Lower leg skin (tissue), 4 donors: ENCODE measurements at regions not wholly inside any gene's neighbourhood (a gene's known extent, or its start where the extent isn't known, plus 50 kb on each side); places are given as distances from the start of the nearest gene placed in this dataset.

Source experiments
- DNase-seq, 2 donors: peaks; one replicate each; pipeline ENCODE4 v3.0.0-alpha.2; 2019; ENCODE audit warnings: low spot score in 2 of 2
- H3K4me3 ChIP-seq: fragments of 200-600 bp; sonication (generic); 2 replicates; pipeline ENCODE4 v1.5.1; 2017; ENCODE audit warnings: mild to moderate bottlenecking, low read depth; ENCODE audit not compliant: poor library complexity, severe bottlenecking
- POLR2A ChIP-seq, 2 donors: fragments of 450-650 bp; IDR thresholded peaks; one replicate each; pipeline ENCODE4 v1.6.1; 2016 to 2017; ENCODE audit warnings: antibody characterized with exemption in 2 of 2, mild to moderate bottlenecking in 1 of 2, moderate library complexity in 1 of 2
- WGBS, 2 donors: methylation state at CpG; one replicate each; pipeline ENCODE4 v1.1.5; 2018; 5-methylcytosine and 5-hydroxymethylcytosine counted together
- intact Hi-C: fragments of 100-400 bp; cut with DNase I; formaldehyde crosslinking; loops from one replicate; pipeline ENCODE4 v1.15.0; 2023; ENCODE audit warnings: low total_unique reads
- TF ChIP-seq, protein P1 (sequence below), 3 donors: fragments of 450-650 bp; IDR thresholded peaks; one replicate each; pipeline ENCODE4 v1.5.1; 2016; ENCODE audit warnings: antibody characterized with exemption in 3 of 3, mild to moderate bottlenecking in 3 of 3, moderate library complexity in 2 of 3

DNA sequence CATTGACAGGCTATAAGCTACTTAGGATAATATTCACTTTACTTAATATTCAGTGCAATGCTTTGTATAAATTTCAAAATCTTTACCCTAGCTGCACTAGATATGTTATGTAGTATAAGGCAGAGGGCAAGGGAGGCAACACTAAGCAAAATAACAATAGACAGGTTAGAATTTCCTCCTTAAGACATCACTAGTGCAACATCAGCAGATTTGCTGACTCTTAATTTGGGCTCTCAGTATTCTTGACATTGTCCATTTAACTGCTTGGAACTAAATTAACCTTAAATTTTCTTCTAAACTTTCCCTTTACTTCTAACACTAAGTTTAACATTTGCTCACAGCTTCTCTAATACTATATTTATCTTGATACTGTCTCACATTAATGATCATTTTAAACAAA, 273.9 kb downstream of the DIO2 start:
- TF ChIP-seq, protein P1, sequence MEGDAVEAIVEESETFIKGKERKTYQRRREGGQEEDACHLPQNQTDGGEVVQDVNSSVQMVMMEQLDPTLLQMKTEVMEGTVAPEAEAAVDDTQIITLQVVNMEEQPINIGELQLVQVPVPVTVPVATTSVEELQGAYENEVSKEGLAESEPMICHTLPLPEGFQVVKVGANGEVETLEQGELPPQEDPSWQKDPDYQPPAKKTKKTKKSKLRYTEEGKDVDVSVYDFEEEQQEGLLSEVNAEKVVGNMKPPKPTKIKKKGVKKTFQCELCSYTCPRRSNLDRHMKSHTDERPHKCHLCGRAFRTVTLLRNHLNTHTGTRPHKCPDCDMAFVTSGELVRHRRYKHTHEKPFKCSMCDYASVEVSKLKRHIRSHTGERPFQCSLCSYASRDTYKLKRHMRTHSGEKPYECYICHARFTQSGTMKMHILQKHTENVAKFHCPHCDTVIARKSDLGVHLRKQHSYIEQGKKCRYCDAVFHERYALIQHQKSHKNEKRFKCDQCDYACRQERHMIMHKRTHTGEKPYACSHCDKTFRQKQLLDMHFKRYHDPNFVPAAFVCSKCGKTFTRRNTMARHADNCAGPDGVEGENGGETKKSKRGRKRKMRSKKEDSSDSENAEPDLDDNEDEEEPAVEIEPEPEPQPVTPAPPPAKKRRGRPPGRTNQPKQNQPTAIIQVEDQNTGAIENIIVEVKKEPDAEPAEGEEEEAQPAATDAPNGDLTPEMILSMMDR (IDR thresholded peaks at IDR 0.05) = no peak
- TF ChIP-seq POLR2A (IDR thresholded peaks at IDR 0.05) = no peak
- DNase-seq = no peak
- H3K4me3 ChIP-seq = no peak overlapping the region
- intact Hi-C loops = no loop called here

DNA sequence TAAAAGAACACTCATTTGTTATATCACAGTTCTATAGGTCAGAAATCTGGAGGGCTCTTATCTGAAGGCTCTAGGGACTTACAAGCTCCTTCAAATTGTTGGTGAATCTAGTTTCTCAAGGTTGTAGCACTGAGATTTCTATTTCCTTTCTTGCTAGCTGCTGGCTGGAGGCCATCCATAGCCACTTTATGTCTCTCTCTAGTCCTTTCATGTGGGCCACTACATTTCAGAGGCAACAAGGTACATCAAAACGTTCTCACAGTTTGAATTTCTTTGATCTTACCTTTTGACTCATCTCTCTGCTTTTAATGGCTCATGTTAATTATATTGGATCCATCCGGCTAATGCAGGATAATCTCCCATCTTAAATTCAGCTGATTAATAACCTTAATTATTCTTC, 286.8 kb downstream of the DIO2 start:
- no peak overlapping the region for H3K4me3 ChIP-seq
- no peak for TF ChIP-seq POLR2A (IDR thresholded peaks at IDR 0.05)
- TF ChIP-seq, protein P1 (IDR thresholded peaks at IDR 0.05) = no peak
- WGBS, 2 donors = 56 to 60% methylated on average over 2 of the region's 2 CpGs
- intact Hi-C loops = no loop called here
- DNase-seq = no peak

DNA sequence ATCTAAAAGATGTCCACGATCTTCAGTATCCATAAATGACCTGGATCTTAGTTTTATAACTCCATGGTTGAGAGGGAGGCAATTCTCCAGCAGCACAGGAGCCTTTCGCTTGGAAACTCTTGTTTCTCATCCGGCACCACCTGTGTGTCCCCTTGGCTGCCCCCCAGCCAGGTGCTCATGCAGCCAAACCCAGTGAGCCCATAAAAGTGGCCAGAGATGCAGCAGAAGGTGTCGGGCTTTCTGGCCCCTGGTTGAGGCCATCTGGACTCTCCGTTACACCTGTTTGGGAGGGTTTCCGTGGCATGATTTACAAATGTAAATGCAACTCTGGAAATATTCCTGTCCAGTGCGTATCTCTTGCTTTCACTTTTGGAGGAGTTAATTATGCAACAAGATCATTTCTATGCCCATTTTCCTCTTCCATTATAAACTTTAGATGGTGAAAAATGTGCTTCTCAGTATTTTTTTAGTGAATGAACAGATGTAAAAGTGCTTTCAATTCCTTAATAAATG, 291.1 kb downstream of the DIO2 start:
- WGBS, 2 donors = 79 to 85% methylated on average over 7 of the region's 7 CpGs
- H3K4me3 ChIP-seq = no peak overlapping the region
- DNase-seq = no peak
- intact Hi-C loops = no loop called here
- TF ChIP-seq POLR2A (IDR thresholded peaks at IDR 0.05) = no peak
- TF ChIP-seq, protein P1 (IDR thresholded peaks at IDR 0.05) = no peak
